IMR-90 (cell line): ENCODE measurements at regions not wholly inside any gene's neighbourhood (a gene's known extent, or its start where the extent isn't known, plus 50 kb on each side); places are given as distances from the start of the nearest gene placed in this dataset.
A peak's percentile ranks its signal among the peaks of the same experiment; 100 is the strongest.

Experiments used
- ATAC-seq: fragments of 200-7000 bp; cut with Tn5 transposase; 2 replicates; pipeline ENCODE4 v1.9.1; 2020; ENCODE audit warnings: low read depth, mild to moderate bottlenecking, moderate library complexity
- BruUV-seq: library from RNA; stranded (reverse); fragments of 400-500 nt; replicated peaks from 2 replicates; lab custom pipeline; 2021; lab: Mats Ljungman, UMichigan
- CTCF ChIA-PET: fragments of 300-600 bp; formaldehyde crosslinking; extraction: SDS; loops from one replicate; lab custom pipeline; 2021; ENCODE audit warnings: antibody characterized with exemption; lab: Yijun Ruan, JAX
- POLR2A ChIA-PET: fragments of 300-600 bp; sonication (Branson Sonifier 250); formaldehyde crosslinking; loops from one replicate; lab custom pipeline; 2022; ENCODE audit warnings: antibody characterized with exemption; ENCODE audit not compliant: unreplicated experiment; lab: Charles Lee
- DNase-seq: peaks from one replicate; pipeline ENCODE4 v3.0.0; 2013
- H2AFZ ChIP-seq: replicated peaks from 2 replicates; pipeline ENCODE3; 2013; ENCODE audit warnings: low read length, mild to moderate bottlenecking; ENCODE audit not compliant: poor library complexity
- H2AK5ac ChIP-seq: 2 replicates; pipeline ENCODE4 v1.6.1; 2013; ENCODE audit warnings: low read depth, low read length, inconsistent platforms
- H2AK9ac ChIP-seq: replicated peaks from 2 replicates; pipeline ENCODE3; 2013; ENCODE audit warnings: mild to moderate bottlenecking, low read depth, low read length, moderate library complexity; ENCODE audit not compliant: poor library complexity
- H2BK120ac ChIP-seq: 2 replicates; pipeline ENCODE4 v1.6.1; 2013; ENCODE audit warnings: low read depth, low read length, inconsistent platforms
- H2BK15ac ChIP-seq: 3 replicates; pipeline ENCODE4 v1.6.1; 2013; ENCODE audit warnings: low read depth, low read length, inconsistent platforms
- H2BK20ac ChIP-seq: 2 replicates; pipeline ENCODE4 v1.6.1; 2013; ENCODE audit warnings: low read depth, mild to moderate bottlenecking, inconsistent platforms, low read length, moderate library complexity
- H2BK5ac ChIP-seq: 2 replicates; pipeline ENCODE4 v1.6.1; 2013; ENCODE audit warnings: mild to moderate bottlenecking, low read depth, low read length, inconsistent platforms; ENCODE audit not compliant: poor library complexity, severe bottlenecking
- H3K14ac ChIP-seq: replicated peaks from 2 replicates; pipeline ENCODE4 v1.6.1; 2013; ENCODE audit warnings: low read depth, low read length, inconsistent platforms
- H3K18ac ChIP-seq: 2 replicates; pipeline ENCODE4 v1.6.1; 2013; ENCODE audit warnings: low read depth, low read length, control low read depth
- H3K23ac ChIP-seq: 2 replicates; pipeline ENCODE4 v1.6.1; 2013; ENCODE audit warnings: low read depth, low read length, inconsistent platforms
- H3K27ac ChIP-seq: 2 replicates; pipeline ENCODE4 v1.5.1; 2013; ENCODE audit warnings: mild to moderate bottlenecking, control low read depth, low read length; ENCODE audit not compliant: insufficient read depth
- H3K27me3 ChIP-seq: 2 replicates; pipeline ENCODE4 v1.6.1; 2013; ENCODE audit warnings: low read length; ENCODE audit not compliant: control insufficient read depth, insufficient read depth
- H3K36me3 ChIP-seq: 2 replicates; pipeline ENCODE4 v1.6.1; 2013; ENCODE audit warnings: low read length, mixed read lengths; ENCODE audit not compliant: control insufficient read depth, insufficient read depth
- H3K4ac ChIP-seq: 2 replicates; pipeline ENCODE4 v1.6.1; 2013; ENCODE audit warnings: low read depth, low read length, inconsistent platforms
- H3K4me1 ChIP-seq: 2 replicates; pipeline ENCODE4 v1.6.1; 2013; ENCODE audit warnings: low read length, mixed read lengths; ENCODE audit not compliant: control insufficient read depth, insufficient read depth
- H3K4me2 ChIP-seq: 2 replicates; pipeline ENCODE4 v1.6.1; 2013; ENCODE audit warnings: low read depth, mild to moderate bottlenecking, control low read depth, low read length, moderate library complexity
- H3K4me3 ChIP-seq: 2 replicates; pipeline ENCODE4 v1.5.1; 2013; ENCODE audit warnings: low read depth, mild to moderate bottlenecking, control low read depth, low read length, moderate library complexity; ENCODE audit not compliant: insufficient read depth
- H3K56ac ChIP-seq: 2 replicates; pipeline ENCODE4 v1.6.1; 2013; ENCODE audit warnings: low read length, inconsistent platforms; ENCODE audit not compliant: insufficient read depth; ENCODE audit errors: extremely low read depth
- H3K79me1 ChIP-seq, 2 experiments: 2 replicates each; pipeline ENCODE4 v1.6.1; 2013; ENCODE audit warnings: low read length in 2 of 2, inconsistent platforms in 1 of 2, low read depth in 1 of 2
- H3K9ac ChIP-seq: 2 replicates; pipeline ENCODE4 v1.6.1; 2013; ENCODE audit warnings: low read depth, low read length, control low read depth
- H3K9me1 ChIP-seq: 2 replicates; pipeline ENCODE4 v1.6.1; 2013; ENCODE audit warnings: low read length, inconsistent platforms; ENCODE audit not compliant: insufficient read depth
- H3K9me3 ChIP-seq: 2 replicates; pipeline ENCODE4 v1.6.1; 2013; ENCODE audit warnings: low read length; ENCODE audit not compliant: control insufficient read depth, insufficient read depth
- H4K20me1 ChIP-seq: 2 replicates; pipeline ENCODE4 v1.6.1; 2013; ENCODE audit warnings: low read length, inconsistent platforms; ENCODE audit not compliant: insufficient read depth
- H4K5ac ChIP-seq: 2 replicates; pipeline ENCODE4 v1.6.1; 2013; ENCODE audit warnings: mild to moderate bottlenecking, low read depth, low read length, control low read depth
- H4K8ac ChIP-seq, 2 experiments: 2 replicates each; pipeline ENCODE4 v1.6.1; 2013; ENCODE audit warnings: low read depth in 2 of 2, low read length in 2 of 2, control low read depth in 1 of 2, inconsistent platforms in 1 of 2
- H4K91ac ChIP-seq: 2 replicates; pipeline ENCODE4 v1.6.1; 2013; ENCODE audit warnings: low read depth, low read length, inconsistent platforms; ENCODE audit not compliant: insufficient read depth
- BHLHE40 ChIP-seq: fragments of 150-350 bp; IDR thresholded peaks from 2 replicates; pipeline ENCODE4 v1.6.1; 2016; ENCODE audit warnings: mild to moderate bottlenecking, low read depth, low read length
- CHD1 ChIP-seq: IDR thresholded peaks from 2 replicates; pipeline ENCODE4 v1.6.1; 2012; ENCODE audit warnings: low read depth, low read length, improper control_type of control experiment
- ELK1 ChIP-seq: fragments of 150-350 bp; IDR thresholded peaks from 2 replicates; pipeline ENCODE4 v1.6.1; 2016; ENCODE audit warnings: low read depth, mild to moderate bottlenecking, low read length, moderate library complexity, borderline replicate concordance
- FOS ChIP-seq: fragments of 150-350 bp; IDR thresholded peaks from 2 replicates; pipeline ENCODE4 v1.6.1; 2016; ENCODE audit warnings: low read depth, low read length
- MAFK ChIP-seq: IDR thresholded peaks from 2 replicates; pipeline ENCODE4 v1.6.1; 2012; ENCODE audit warnings: low read depth, low read length, improper control_type of control experiment
- MAZ ChIP-seq: IDR thresholded peaks from 2 replicates; pipeline ENCODE4 v1.6.1; 2012; ENCODE audit warnings: low read depth, mild to moderate bottlenecking, low read length, improper control_type of control experiment, moderate library complexity, borderline replicate concordance
- MXI1 ChIP-seq: IDR thresholded peaks from 2 replicates; pipeline ENCODE4 v1.6.1; 2012; ENCODE audit warnings: low read depth, mild to moderate bottlenecking, low read length, moderate library complexity, borderline replicate concordance
- NFE2L2 ChIP-seq: fragments of 150-350 bp; IDR thresholded peaks from 2 replicates; pipeline ENCODE4 v1.6.1; 2016; ENCODE audit warnings: low read depth, mild to moderate bottlenecking, low read length
- POLR2A ChIP-seq: IDR thresholded peaks from 2 replicates; pipeline ENCODE4 v1.6.1; 2012; ENCODE audit warnings: mild to moderate bottlenecking, low read depth, low read length
- RAD21 ChIP-seq: IDR thresholded peaks from 2 replicates; pipeline ENCODE4 v1.6.1; 2012; ENCODE audit warnings: low read length, improper control_type of control experiment
- RCOR1 ChIP-seq: IDR thresholded peaks from 2 replicates; pipeline ENCODE4 v1.6.1; 2012; ENCODE audit warnings: mild to moderate bottlenecking, low read length, improper control_type of control experiment; ENCODE audit not compliant: insufficient replicate concordance
- RFX5 ChIP-seq: IDR thresholded peaks from 2 replicates; pipeline ENCODE4 v1.8.0; 2012; ENCODE audit warnings: low read depth, mild to moderate bottlenecking, low read length, moderate library complexity
- SMC3 ChIP-seq: fragments of 150-350 bp; IDR thresholded peaks from 2 replicates; pipeline ENCODE4 v1.6.1; 2016; ENCODE audit warnings: low read depth, mild to moderate bottlenecking, antibody characterized with exemption, low read length, moderate library complexity
- USF2 ChIP-seq: fragments of 150-350 bp; IDR thresholded peaks from 2 replicates; pipeline ENCODE4 v1.6.1; 2017; ENCODE audit warnings: mild to moderate bottlenecking, antibody characterized with exemption, low read length, low read depth
- WGBS, 2 experiments: methylation state at CpG; one replicate each; pipeline versions ENCODE4 v1.1.5 to v1.1.7; 2013; ENCODE audit warnings: missing lambda C conversion rate in 2 of 2; ENCODE audit not compliant: insufficient read length in 1 of 2; ENCODE audit errors: extremely low coverage in 2 of 2; 5-methylcytosine and 5-hydroxymethylcytosine counted together
- dilution Hi-C: fragments of 300-500 bp; cut with HindIII; formaldehyde crosslinking; loops from one replicate; pipeline ENCODE4 v1.14.3; 2018; ENCODE audit warnings: low sequenced_read_pairs; ENCODE audit not compliant: unreplicated experiment
- in situ Hi-C: fragments of 300-500 bp; cut with MboI; formaldehyde crosslinking; loops from 3 replicates; pipeline ENCODE4 v1.14.3; 2019; ENCODE audit warnings: low sequenced_read_pairs, inconsistent platforms, mixed read lengths
- intact Hi-C: fragments of 100-400 bp; cut with micrococcal nuclease; formaldehyde crosslinking; loops from 2 replicates; pipeline ENCODE4 v1.10.0; 2022

GRCh38 chr10:94183666-94184264 is 179.0 kb downstream of the NOC3L start:
- peak overlapping the region; percentile 97 for H2BK120ac ChIP-seq
- no peak overlapping the region for H3K23ac ChIP-seq
- peak overlapping the region; percentile 58; the same call in 1 of the 2 replicates for H3K4me2 ChIP-seq
- DNase-seq (peak; percentile 100), ATAC-seq (peak; percentile 98)
- H3K36me3 ChIP-seq, result no peaks in the 10 kb centered on the region
- peak overlapping the region; percentile 90 for H3K4ac ChIP-seq
- H3K4me1 ChIP-seq, result peaks cover 13% of the 10 kb centered on the region
- peaks cover 7% of the 10 kb centered on the region for H3K9me1 ChIP-seq
- H3K14ac ChIP-seq, result peak overlapping the region; percentile 91; the same call in 1 of the 2 replicates
- peak overlapping the region; percentile 94 for H3K18ac ChIP-seq
- WGBS, 2 experiments, result 42% methylated on average over 2 of the region's 7 CpGs; no CpG with 5 or more reads in 1 of the 2 experiments
- intact Hi-C loops (loop anchor here (1.0 to 2.0 kb wide), 2 partner anchors 10 to 61 kb away; no protein-coding TSS in a partner anchor), dilution Hi-C loops (no loop called here), in situ Hi-C loops (no loop called here)
- H2BK5ac ChIP-seq, result peak overlapping the region; percentile 95
- no peak overlapping the region for H2AK9ac ChIP-seq
- no peaks in the 10 kb centered on the region; the same call in 1 of the 2 replicates for H4K20me1 ChIP-seq
- no peaks in the 10 kb centered on the region for H3K27me3 ChIP-seq
- peak overlapping the region; percentile 91; the same call in 1 of the 2 replicates for H3K27ac ChIP-seq
- H3K9ac ChIP-seq, result no peak overlapping the region
- H3K79me1 ChIP-seq, result no peaks in the 10 kb centered on the region
- H2BK15ac ChIP-seq, result peak overlapping the region; percentile 69; the same call in 2 of the 3 replicates
- H2AFZ ChIP-seq, result no peak overlapping the region
- H3K4me3 ChIP-seq, result no peak overlapping the region
- peak overlapping the region; percentile 48 to 91 for H4K8ac ChIP-seq
- ChIA-PET POLR2A (interaction anchor here (0.9 kb wide), 1 partner anchor 19 kb away, joined by 3 read pairs; no protein-coding TSS in a partner anchor), CTCF (interaction anchor here (0.9 to 1.4 kb wide), 2 partner anchors 11 to 107 kb away, joined by 3 to 4 read pairs; no protein-coding TSS in a partner anchor)
- no peaks in the 10 kb centered on the region for H3K9me3 ChIP-seq
- H2BK20ac ChIP-seq, result peak overlapping the region; percentile 93
- no peak overlapping the region for H2AK5ac ChIP-seq
- no peak overlapping the region; the same call in 1 of the 2 replicates for H4K5ac ChIP-seq
- no peak overlapping the region for H3K56ac ChIP-seq
- no TSS peak for BruUV-seq
- peak overlapping the region; percentile 73; the same call in 1 of the 2 replicates for H4K91ac ChIP-seq
- no peak for TF ChIP-seq POLR2A
- no peak for TF ChIP-seq ELK1
- no peak; the same call in 1 of the 2 replicates for TF ChIP-seq CHD1
- TF ChIP-seq RCOR1, result peak; percentile 25
- peak; percentile 55; the same call in 1 of the 2 replicates for TF ChIP-seq MAZ
- TF ChIP-seq SMC3, result no peak
- TF ChIP-seq FOS, result peak; percentile 76
- TF ChIP-seq MAFK, result peak; percentile 59
- TF ChIP-seq USF2, result peak; percentile 63
- no peak for TF ChIP-seq NFE2L2
- peak; percentile 31; the same call in 1 of the 2 replicates for TF ChIP-seq BHLHE40
- TF ChIP-seq RAD21, result 0 out of 2 replicates have a peak, but pooled peaks have one; percentile 12
- TF ChIP-seq RFX5, result no peak
- no peak for TF ChIP-seq MXI1
